ENCODE measurements at regions not wholly inside any gene's neighbourhood (a gene's known extent, or its start where the extent isn't known, plus 50 kb on each side); places are given as distances from the start of the nearest gene placed in this dataset.
"Not testable (repeated sequence)": the region's sequence is repeated elsewhere in the genome, so short reads cannot be mapped to it uniquely, and the experiment has no call there.

GRCh38 chr4:134505511-134505910 is 303.9 kb upstream of the PABPC4L start:
- H3K4me3 ChIP-seq (ENCODE audit: low read depth, low read length) = no peak overlapping the region
- no peak for TF ChIP-seq CTCF (IDR thresholded peaks at IDR 0.05; ENCODE audit: borderline replicate concordance, insufficient read depth, low read depth, low read length)

GRCh38 chr4:134501973-134502643 is 300.5 kb upstream of the PABPC4L start:
- no peak overlapping the region for H3K4me3 ChIP-seq (ENCODE audit: low read depth, low read length)
- no peak for TF ChIP-seq CTCF (IDR thresholded peaks at IDR 0.05; ENCODE audit: borderline replicate concordance, insufficient read depth, low read depth, low read length)

- not testable (repeated sequence) for H3K4me3 ChIP-seq (ENCODE audit: low read depth, low read length)
These were observed 299.9 kb upstream of the PABPC4L start for GRCh38 chr4:134501488-134501887.

- no peak for TF ChIP-seq CTCF (IDR thresholded peaks at IDR 0.05; ENCODE audit: borderline replicate concordance, insufficient read depth, low read depth, low read length)
- no peak overlapping the region for H3K4me3 ChIP-seq (ENCODE audit: low read depth, low read length)
These were observed 297.5 kb upstream of the PABPC4L start for GRCh38 chr4:134499074-134499473.

GRCh38 chr4:134490863-134491262 is 289.3 kb upstream of the PABPC4L start:
- no peak for TF ChIP-seq CTCF (IDR thresholded peaks at IDR 0.05; ENCODE audit: borderline replicate concordance, insufficient read depth, low read depth, low read length)
- H3K4me3 ChIP-seq (ENCODE audit: low read depth, low read length) = no peak overlapping the region

- H3K4me3 ChIP-seq (ENCODE audit: low read depth, low read length) = not testable (repeated sequence)
These were observed 281.9 kb upstream of the PABPC4L start for GRCh38 chr4:134483514-134483913.

GRCh38 chr4:134471569-134471968 is 270.0 kb upstream of the PABPC4L start:
- no peak overlapping the region for H3K4me3 ChIP-seq (ENCODE audit: low read depth, low read length)
- no peak for TF ChIP-seq CTCF (IDR thresholded peaks at IDR 0.05; ENCODE audit: borderline replicate concordance, insufficient read depth, low read depth, low read length)

GRCh38 chr4:134470544-134470943 is 269.0 kb upstream of the PABPC4L start:
- no peak overlapping the region for H3K4me3 ChIP-seq (ENCODE audit: low read depth, low read length)
- TF ChIP-seq CTCF (IDR thresholded peaks at IDR 0.05; ENCODE audit: borderline replicate concordance, insufficient read depth, low read depth, low read length) = 0 out of 2 replicates have a peak, but pooled peaks have one; percentile 14

Data from GM12875 (cell line).